Hepatocyte (in vitro differentiated cells): ENCODE measurements at regions not wholly inside any gene's neighbourhood (a gene's known extent, or its start where the extent isn't known, plus 50 kb on each side); places are given as distances from the start of the nearest gene placed in this dataset.

Source experiments
- DNase-seq: peaks from one replicate; pipeline ENCODE4 v3.0.0-alpha.2; 2016; ENCODE audit warnings: low spot score
- H2AFZ ChIP-seq: fragments of 200-600 bp; sonication (generic); 2 replicates; pipeline ENCODE4 v1.6.0; 2016; ENCODE audit warnings: antibody characterized with exemption, mild to moderate bottlenecking
- H3K27ac ChIP-seq: fragments of 200-600 bp; sonication (generic); 2 replicates; pipeline ENCODE4 v1.5.1; 2016; ENCODE audit warnings: mild to moderate bottlenecking
- H3K27me3 ChIP-seq: fragments of 200-600 bp; sonication (generic); 2 replicates; pipeline ENCODE4 v1.6.1; 2016
- H3K36me3 ChIP-seq: fragments of 200-600 bp; sonication (generic); replicated peaks from 2 replicates; pipeline ENCODE4 v1.5.1; 2016; ENCODE audit warnings: low read depth; ENCODE audit not compliant: insufficient read depth
- H3K4me1 ChIP-seq: fragments of 200-600 bp; sonication (generic); 2 replicates; pipeline ENCODE4 v1.5.1; 2016; ENCODE audit warnings: mild to moderate bottlenecking, moderate library complexity; ENCODE audit not compliant: insufficient read depth
- H3K4me2 ChIP-seq: fragments of 200-600 bp; sonication (generic); 2 replicates; pipeline ENCODE4 v1.6.0; 2016
- H3K4me3 ChIP-seq: fragments of 200-600 bp; sonication (generic); 2 replicates; pipeline ENCODE4 v1.5.1; 2016; ENCODE audit warnings: mild to moderate bottlenecking
- H3K79me2 ChIP-seq: fragments of 200-600 bp; sonication (generic); 2 replicates; pipeline ENCODE4 v1.6.0; 2017; ENCODE audit warnings: mild to moderate bottlenecking
- H3K9me2 ChIP-seq: fragments of 200-600 bp; sonication (generic); replicated peaks from 2 replicates; pipeline ENCODE4 v1.6.0; 2017; ENCODE audit warnings: mild to moderate bottlenecking; ENCODE audit not compliant: insufficient read depth
- H3K9me3 ChIP-seq: fragments of 200-600 bp; sonication (generic); 2 replicates; pipeline ENCODE4 v1.5.1; 2016; ENCODE audit warnings: low read depth, mild to moderate bottlenecking
- H4K20me1 ChIP-seq: fragments of 200-600 bp; sonication (generic); 2 replicates; pipeline ENCODE4 v1.6.0; 2016; ENCODE audit warnings: mild to moderate bottlenecking; ENCODE audit not compliant: insufficient read depth, poor library complexity, severe bottlenecking
- CTCF ChIP-seq: fragments of 200-600 bp; sonication (generic); IDR thresholded peaks from 2 replicates; pipeline ENCODE4 v1.5.1; 2016; ENCODE audit warnings: antibody characterized with exemption, mild to moderate bottlenecking; ENCODE audit not compliant: poor library complexity
- EZH2 ChIP-seq: fragments of 200-600 bp; sonication (generic); IDR thresholded peaks from 2 replicates; pipeline ENCODE4 v1.6.1; 2016; ENCODE audit warnings: antibody characterized with exemption, mild to moderate bottlenecking, borderline replicate concordance
- EZH2phosphoT487 ChIP-seq: fragments of 200-600 bp; sonication (generic); IDR thresholded peaks from one replicate; pipeline ENCODE4 v1.6.1; 2018; ENCODE audit warnings: antibody characterized with exemption, mild to moderate bottlenecking, low read depth, moderate library complexity; ENCODE audit not compliant: unreplicated experiment, severe bottlenecking
- WGBS: methylation state at CpG from one replicate; pipeline ENCODE4 v1.1.6; 2016; ENCODE audit warnings: low lambda C conversion rate; ENCODE audit errors: missing lambda C conversion rate; 5-methylcytosine and 5-hydroxymethylcytosine counted together

- no peak overlapping the region for H3K4me2 ChIP-seq
- H3K36me3 ChIP-seq, result no peaks in the 10 kb centered on the region
- H3K9me3 ChIP-seq, result no peaks in the 10 kb centered on the region
- no peaks in the 10 kb centered on the region for H3K79me2 ChIP-seq
- H3K27ac ChIP-seq, result peak overlapping the region; percentile 50
- H3K4me1 ChIP-seq, result no peaks in the 10 kb centered on the region
- no peak for DNase-seq
- H2AFZ ChIP-seq, result no peak overlapping the region
- no peaks in the 10 kb centered on the region for H3K27me3 ChIP-seq
- H4K20me1 ChIP-seq, result no peaks in the 10 kb centered on the region
- WGBS, result 55% methylated on average over 2 of the region's 2 CpGs
- no peak overlapping the region for H3K4me3 ChIP-seq
- no peaks in the 10 kb centered on the region for H3K9me2 ChIP-seq
- TF ChIP-seq EZH2 (no peak), EZH2phosphoT487 (no peak), CTCF (no peak)
Observed at GRCh38 chr1:212161231-212161781, 123.9 kb upstream of the PPP2R5A start.

GRCh38 chr1:212162635-212163034, 122.6 kb upstream of the PPP2R5A start:
- DNase-seq, result no peak
- Histone ChIP-seq H3K4me2 (no peak overlapping the region), H3K36me3 (no peaks in the 10 kb centered on the region), H3K9me2 (no peaks in the 10 kb centered on the region), H3K27ac (no peak overlapping the region), H3K4me3 (no peak overlapping the region), H3K9me3 (no peaks in the 10 kb centered on the region), H3K27me3 (no peaks in the 10 kb centered on the region), H3K4me1 (no peaks in the 10 kb centered on the region), H4K20me1 (no peaks in the 10 kb centered on the region), H3K79me2 (no peaks in the 10 kb centered on the region), H2AFZ (no peak overlapping the region)
- TF ChIP-seq EZH2phosphoT487 (no peak), CTCF (no peak), EZH2 (no peak)
- WGBS, result 72% methylated on average over 5 of the region's 5 CpGs

GRCh38 chr1:212164095-212164872, 120.9 kb upstream of the PPP2R5A start:
- Histone ChIP-seq H3K4me1 (no peaks in the 10 kb centered on the region), H4K20me1 (no peaks in the 10 kb centered on the region), H3K27me3 (no peaks in the 10 kb centered on the region), H3K4me2 (no peak overlapping the region), H3K4me3 (no peak overlapping the region), H3K9me3 (no peaks in the 10 kb centered on the region), H3K9me2 (no peaks in the 10 kb centered on the region), H3K27ac (no peak overlapping the region), H3K36me3 (no peaks in the 10 kb centered on the region), H3K79me2 (no peaks in the 10 kb centered on the region), H2AFZ (no peak overlapping the region)
- 91% methylated on average over 5 of the region's 5 CpGs for WGBS
- no peak for TF ChIP-seq EZH2
- TF ChIP-seq CTCF, result no peak
- TF ChIP-seq EZH2phosphoT487, result no peak
- no peak for DNase-seq
